SK-N-SH treated with all-trans-retinoic acid at 6 μM for 48 hours (cell line): ENCODE measurements at regions not wholly inside any gene's neighbourhood (a gene's known extent, or its start where the extent isn't known, plus 50 kb on each side); places are given as distances from the start of the nearest gene placed in this dataset.

Experiments
- ATAC-seq: fragments of 200-7000 bp; cut with Tn5 transposase; 3 replicates; pipeline ENCODE4 v1.9.1; 2020; ENCODE audit warnings: mild to moderate bottlenecking, moderate library complexity
- ARNTL ChIP-seq: fragments of 450-650 bp; formaldehyde crosslinking; IDR thresholded peaks from 2 replicates; pipeline ENCODE4 v1.5.0; 2020; ENCODE audit warnings: low read depth, mild to moderate bottlenecking, moderate library complexity, borderline replicate concordance
- CREB5 ChIP-seq: fragments of 250-450 bp; sonication (Bioruptor Pico); IDR thresholded peaks from 2 replicates; pipeline ENCODE4 v1.5.1; 2020; ENCODE audit warnings: low read depth, mild to moderate bottlenecking, moderate library complexity
- CSDC2 ChIP-seq: fragments of 250-450 bp; sonication (Bioruptor Pico); IDR thresholded peaks from 2 replicates; pipeline ENCODE4 v1.5.0; 2020; ENCODE audit warnings: mild to moderate bottlenecking, moderate library complexity
- ESRRG ChIP-seq: fragments of 250-450 bp; sonication (Bioruptor Pico); IDR thresholded peaks from 2 replicates; pipeline ENCODE4 v1.6.1; 2021; ENCODE audit warnings: mild to moderate bottlenecking
- ISL1 ChIP-seq: fragments of 250-450 bp; sonication (Bioruptor Pico); IDR thresholded peaks from 2 replicates; pipeline ENCODE4 v2.1.2; 2022; ENCODE audit warnings: mild to moderate bottlenecking, moderate library complexity
- OSR1 ChIP-seq: fragments of 250-450 bp; sonication (Bioruptor Pico); IDR thresholded peaks from 2 replicates; pipeline ENCODE4 v1.8.0; 2022; ENCODE audit warnings: moderate library complexity, mild to moderate bottlenecking, inconsistent platforms
- PATZ1 ChIP-seq: fragments of 250-450 bp; sonication (Bioruptor Pico); IDR thresholded peaks from 2 replicates; pipeline ENCODE4 v1.8.0; 2020; ENCODE audit warnings: mild to moderate bottlenecking, moderate library complexity, borderline replicate concordance
- POU6F1 ChIP-seq: fragments of 250-450 bp; sonication (Bioruptor Pico); IDR thresholded peaks from 2 replicates; pipeline ENCODE4 v1.8.0; 2021; ENCODE audit warnings: low read depth, mild to moderate bottlenecking, moderate library complexity, borderline replicate concordance
- PPARA ChIP-seq: fragments of 250-450 bp; sonication (Bioruptor Pico); IDR thresholded peaks from 2 replicates; pipeline ENCODE4 v1.5.0; 2020; ENCODE audit warnings: mild to moderate bottlenecking, borderline replicate concordance
- RARB ChIP-seq: fragments of 250-450 bp; sonication (Bioruptor Pico); IDR thresholded peaks from 2 replicates; pipeline ENCODE4 v1.8.0; 2021; ENCODE audit warnings: mild to moderate bottlenecking, moderate library complexity
- SNAI2 ChIP-seq: fragments of 250-450 bp; sonication (Bioruptor Pico); IDR thresholded peaks from 2 replicates; pipeline ENCODE4 v1.5.0; 2020; ENCODE audit warnings: mild to moderate bottlenecking, moderate library complexity
- TCF4 ChIP-seq: fragments of 250-450 bp; sonication (Bioruptor Pico); IDR thresholded peaks from 2 replicates; pipeline ENCODE4 v1.8.0; 2021; ENCODE audit warnings: mild to moderate bottlenecking, moderate library complexity, borderline replicate concordance
- TOX ChIP-seq: fragments of 250-450 bp; sonication (Bioruptor Pico); IDR thresholded peaks from 2 replicates; pipeline ENCODE4 v1.8.0; 2021; ENCODE audit warnings: mild to moderate bottlenecking, moderate library complexity, borderline replicate concordance
- ZC3H10 ChIP-seq: fragments of 250-450 bp; sonication (Bioruptor Pico); IDR thresholded peaks from 2 replicates; pipeline ENCODE4 v1.5.1; 2021; ENCODE audit warnings: mild to moderate bottlenecking, moderate library complexity
- ZFP30 ChIP-seq: fragments of 450-650 bp; formaldehyde crosslinking; IDR thresholded peaks from 2 replicates; pipeline ENCODE4 v1.5.0; 2022; ENCODE audit warnings: mild to moderate bottlenecking, moderate library complexity
- ZNF565 ChIP-seq: fragments of 450-650 bp; formaldehyde crosslinking; conservative IDR thresholded peaks from 2 replicates; pipeline ENCODE4 v1.5.0; 2020; ENCODE audit warnings: low read depth, mild to moderate bottlenecking, moderate library complexity
- ZNF70 ChIP-seq: fragments of 450-650 bp; formaldehyde crosslinking; IDR thresholded peaks from 2 replicates; pipeline ENCODE4 v1.5.0; 2020; ENCODE audit warnings: mild to moderate bottlenecking, moderate library complexity
- ZNF8 ChIP-seq: fragments of 450-650 bp; formaldehyde crosslinking; IDR thresholded peaks from 2 replicates; pipeline ENCODE4 v1.5.0; 2020; ENCODE audit warnings: mild to moderate bottlenecking, moderate library complexity
- TF ChIP-seq, protein P1 (sequence below): fragments of 250-450 bp; sonication (Bioruptor Pico); IDR thresholded peaks from 2 replicates; pipeline ENCODE4 v1.5.1; 2021; ENCODE audit warnings: mild to moderate bottlenecking, moderate library complexity
- TF ChIP-seq, protein P2 (sequence below): fragments of 250-450 bp; sonication (Bioruptor Pico); IDR thresholded peaks from 2 replicates; pipeline ENCODE4 v1.5.0; 2020; ENCODE audit warnings: mild to moderate bottlenecking, moderate library complexity

GRCh38 chr12:22919883-22920282 is 294.9 kb downstream of the ETNK1 start:
- ATAC-seq: no peak
- TF ChIP-seq PATZ1 (CRISPR knock-in tag) (no peak), ISL1 (CRISPR knock-in tag) (no peak), ZFP30 (CRISPR knock-in tag) (no peak), POU6F1 (CRISPR knock-in tag) (no peak), TOX (CRISPR knock-in tag) (no peak), SNAI2 (CRISPR knock-in tag) (no peak), ZNF8 (CRISPR knock-in tag) (no peak), CREB5 (no peak), TCF4 (no peak), ESRRG (CRISPR knock-in tag) (no peak)
- TF ChIP-seq, protein P1, sequence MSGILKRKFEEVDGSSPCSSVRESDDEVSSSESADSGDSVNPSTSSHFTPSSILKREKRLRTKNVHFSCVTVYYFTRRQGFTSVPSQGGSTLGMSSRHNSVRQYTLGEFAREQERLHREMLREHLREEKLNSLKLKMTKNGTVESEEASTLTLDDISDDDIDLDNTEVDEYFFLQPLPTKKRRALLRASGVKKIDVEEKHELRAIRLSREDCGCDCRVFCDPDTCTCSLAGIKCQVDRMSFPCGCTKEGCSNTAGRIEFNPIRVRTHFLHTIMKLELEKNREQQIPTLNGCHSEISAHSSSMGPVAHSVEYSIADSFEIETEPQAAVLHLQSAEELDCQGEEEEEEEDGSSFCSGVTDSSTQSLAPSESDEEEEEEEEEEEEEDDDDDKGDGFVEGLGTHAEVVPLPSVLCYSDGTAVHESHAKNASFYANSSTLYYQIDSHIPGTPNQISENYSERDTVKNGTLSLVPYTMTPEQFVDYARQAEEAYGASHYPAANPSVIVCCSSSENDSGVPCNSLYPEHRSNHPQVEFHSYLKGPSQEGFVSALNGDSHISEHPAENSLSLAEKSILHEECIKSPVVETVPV (CRISPR knock-in tag): no peak

GRCh38 chr12:22923768-22924167 is 298.8 kb downstream of the ETNK1 start:
- ATAC-seq: no peak
- TF ChIP-seq, protein P1 (CRISPR knock-in tag): no peak
- TF ChIP-seq ZNF565 (CRISPR knock-in tag) (no peak), OSR1 (CRISPR knock-in tag) (no peak), SNAI2 (CRISPR knock-in tag) (no peak), ZNF70 (CRISPR knock-in tag) (no peak), TCF4 (no peak), RARB (no peak), POU6F1 (CRISPR knock-in tag) (no peak), ISL1 (CRISPR knock-in tag) (no peak), PATZ1 (CRISPR knock-in tag) (no peak), TOX (CRISPR knock-in tag) (no peak), CSDC2 (CRISPR knock-in tag) (no peak), ARNTL (CRISPR knock-in tag) (no peak), ZC3H10 (CRISPR knock-in tag) (no peak), PPARA (CRISPR knock-in tag) (no peak)
- TF ChIP-seq, protein P2, sequence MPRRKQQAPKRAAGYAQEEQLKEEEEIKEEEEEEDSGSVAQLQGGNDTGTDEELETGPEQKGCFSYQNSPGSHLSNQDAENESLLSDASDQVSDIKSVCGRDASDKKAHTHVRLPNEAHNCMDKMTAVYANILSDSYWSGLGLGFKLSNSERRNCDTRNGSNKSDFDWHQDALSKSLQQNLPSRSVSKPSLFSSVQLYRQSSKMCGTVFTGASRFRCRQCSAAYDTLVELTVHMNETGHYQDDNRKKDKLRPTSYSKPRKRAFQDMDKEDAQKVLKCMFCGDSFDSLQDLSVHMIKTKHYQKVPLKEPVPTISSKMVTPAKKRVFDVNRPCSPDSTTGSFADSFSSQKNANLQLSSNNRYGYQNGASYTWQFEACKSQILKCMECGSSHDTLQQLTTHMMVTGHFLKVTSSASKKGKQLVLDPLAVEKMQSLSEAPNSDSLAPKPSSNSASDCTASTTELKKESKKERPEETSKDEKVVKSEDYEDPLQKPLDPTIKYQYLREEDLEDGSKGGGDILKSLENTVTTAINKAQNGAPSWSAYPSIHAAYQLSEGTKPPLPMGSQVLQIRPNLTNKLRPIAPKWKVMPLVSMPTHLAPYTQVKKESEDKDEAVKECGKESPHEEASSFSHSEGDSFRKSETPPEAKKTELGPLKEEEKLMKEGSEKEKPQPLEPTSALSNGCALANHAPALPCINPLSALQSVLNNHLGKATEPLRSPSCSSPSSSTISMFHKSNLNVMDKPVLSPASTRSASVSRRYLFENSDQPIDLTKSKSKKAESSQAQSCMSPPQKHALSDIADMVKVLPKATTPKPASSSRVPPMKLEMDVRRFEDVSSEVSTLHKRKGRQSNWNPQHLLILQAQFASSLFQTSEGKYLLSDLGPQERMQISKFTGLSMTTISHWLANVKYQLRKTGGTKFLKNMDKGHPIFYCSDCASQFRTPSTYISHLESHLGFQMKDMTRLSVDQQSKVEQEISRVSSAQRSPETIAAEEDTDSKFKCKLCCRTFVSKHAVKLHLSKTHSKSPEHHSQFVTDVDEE: no peak
